Neural progenitor cell (in vitro differentiated cells): ENCODE measurements at regions not wholly inside any gene's neighbourhood (a gene's known extent, or its start where the extent isn't known, plus 50 kb on each side); places are given as distances from the start of the nearest gene placed in this dataset.

Experiments
- CTCF ChIP-seq: fragments of 200-600 bp; sonication (generic); IDR thresholded peaks from 2 replicates; pipeline ENCODE4 v1.5.1; 2017; ENCODE audit warnings: antibody characterized with exemption, mild to moderate bottlenecking
- EZH2 ChIP-seq: fragments of 200-600 bp; sonication (generic); IDR thresholded peaks from 2 replicates; pipeline ENCODE4 v1.6.1; 2017; ENCODE audit warnings: antibody characterized with exemption, mild to moderate bottlenecking, moderate library complexity
- EZH2phosphoT487 ChIP-seq: fragments of 200-600 bp; sonication (generic); IDR thresholded peaks from 2 replicates; pipeline ENCODE4 v1.6.1; 2017; ENCODE audit warnings: antibody characterized with exemption

DNA sequence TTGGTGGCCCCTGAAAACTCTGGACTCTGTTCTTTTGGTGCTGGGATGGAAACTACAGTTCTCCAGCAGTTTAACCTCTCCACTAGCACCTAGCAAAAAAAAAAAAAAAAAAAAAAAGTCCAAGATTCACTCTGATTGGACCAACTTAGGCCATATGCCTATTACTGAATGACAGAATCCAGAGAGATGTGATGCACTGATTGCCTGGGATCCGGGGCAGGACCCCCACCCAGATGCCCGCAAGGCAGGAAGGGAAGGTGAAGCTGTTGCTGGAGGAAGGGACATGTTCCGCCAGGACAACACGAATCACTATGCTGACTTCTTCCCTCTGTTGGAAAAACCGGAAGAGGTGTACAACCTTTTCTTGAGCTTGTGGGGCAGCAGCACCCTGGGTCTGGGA is 152.5 kb upstream of the ZNF536 start:
- TF ChIP-seq CTCF, result no peak
- no peak for TF ChIP-seq EZH2
- no peak for TF ChIP-seq EZH2phosphoT487
